Tibial nerve (tissue), 4 donors: ENCODE measurements at regions not wholly inside any gene's neighbourhood (a gene's known extent, or its start where the extent isn't known, plus 50 kb on each side); places are given as distances from the start of the nearest gene placed in this dataset.

Experiments used
- EP300 ChIP-seq, 2 donors: sonication (generic); formaldehyde crosslinking; IDR thresholded peaks; one replicate each; pipeline ENCODE4 v1.6.1; 2017; ENCODE audit warnings: antibody characterized with exemption in 2 of 2, mild to moderate bottlenecking in 1 of 2
- POLR2A ChIP-seq, 2 donors: fragments of 450-650 bp; IDR thresholded peaks; one replicate each; pipeline ENCODE4 v1.6.1; 2017; ENCODE audit warnings: antibody characterized with exemption in 2 of 2, mild to moderate bottlenecking in 2 of 2, moderate library complexity in 2 of 2
- TF ChIP-seq, protein P1 (sequence below), 5 experiments: fragments of 200-600 bp in 3 of 5; fragments of 450-650 bp in 2 of 5; sonication (generic) in 3 of 5; IDR thresholded peaks; one replicate each; pipeline ENCODE4 v1.5.1; 2016 to 2019; ENCODE audit warnings: antibody characterized with exemption in 5 of 5, mild to moderate bottlenecking in 3 of 5, moderate library complexity in 2 of 5

DNA sequence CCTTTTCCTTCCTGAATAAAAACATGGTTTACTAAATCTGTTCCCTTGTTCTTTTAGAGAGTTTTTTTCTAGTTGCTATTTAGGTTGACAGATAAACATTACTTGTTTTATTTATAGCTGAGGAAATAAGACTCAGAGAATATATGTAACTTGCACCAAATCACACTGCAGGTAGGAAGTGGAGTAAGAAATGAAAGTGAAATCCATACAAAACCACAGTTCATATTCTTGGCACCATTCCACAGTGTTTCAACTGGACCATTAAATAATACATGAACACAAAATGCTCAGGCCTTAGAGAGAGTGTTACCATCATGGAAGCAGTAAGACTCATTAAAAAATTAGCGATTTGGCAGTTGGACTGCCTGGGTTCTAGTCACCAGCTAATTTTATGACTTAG, 326.9 kb upstream of the SLIT2 start:
- TF ChIP-seq, protein P1, sequence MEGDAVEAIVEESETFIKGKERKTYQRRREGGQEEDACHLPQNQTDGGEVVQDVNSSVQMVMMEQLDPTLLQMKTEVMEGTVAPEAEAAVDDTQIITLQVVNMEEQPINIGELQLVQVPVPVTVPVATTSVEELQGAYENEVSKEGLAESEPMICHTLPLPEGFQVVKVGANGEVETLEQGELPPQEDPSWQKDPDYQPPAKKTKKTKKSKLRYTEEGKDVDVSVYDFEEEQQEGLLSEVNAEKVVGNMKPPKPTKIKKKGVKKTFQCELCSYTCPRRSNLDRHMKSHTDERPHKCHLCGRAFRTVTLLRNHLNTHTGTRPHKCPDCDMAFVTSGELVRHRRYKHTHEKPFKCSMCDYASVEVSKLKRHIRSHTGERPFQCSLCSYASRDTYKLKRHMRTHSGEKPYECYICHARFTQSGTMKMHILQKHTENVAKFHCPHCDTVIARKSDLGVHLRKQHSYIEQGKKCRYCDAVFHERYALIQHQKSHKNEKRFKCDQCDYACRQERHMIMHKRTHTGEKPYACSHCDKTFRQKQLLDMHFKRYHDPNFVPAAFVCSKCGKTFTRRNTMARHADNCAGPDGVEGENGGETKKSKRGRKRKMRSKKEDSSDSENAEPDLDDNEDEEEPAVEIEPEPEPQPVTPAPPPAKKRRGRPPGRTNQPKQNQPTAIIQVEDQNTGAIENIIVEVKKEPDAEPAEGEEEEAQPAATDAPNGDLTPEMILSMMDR (IDR thresholded peaks at IDR 0.05) = no peak
- no peak for TF ChIP-seq EP300 (IDR thresholded peaks at IDR 0.05)
- TF ChIP-seq POLR2A (IDR thresholded peaks at IDR 0.05) = no peak
